Activated T-cell treated with anti-CD3 and anti-CD28 coated beads, Interleukin-2, amount 50 U/mL, for 4 hours (primary cell): ENCODE measurements at regions not wholly inside any gene's neighbourhood (a gene's known extent, or its start where the extent isn't known, plus 50 kb on each side); places are given as distances from the start of the nearest gene placed in this dataset.

Experiments
- ATAC-seq, 2 donors: fragments of 200-7000 bp; cut with Tn5 transposase; one replicate each; pipeline ENCODE4 v1.10.0; 2021
- DNase-seq: peaks from one replicate; pipeline ENCODE4 v3.0.0-alpha.2; 2020
- H3K27me3 Mint-ChIP-seq: one replicate; pipeline ENCODE4 v1.8.0; 2021; ENCODE audit warnings: low read depth, mixed read lengths
- H3K36me3 Mint-ChIP-seq: one replicate; pipeline ENCODE4 v1.8.0; 2022; ENCODE audit warnings: mixed read lengths; ENCODE audit not compliant: insufficient read depth
- H3K4me1 Mint-ChIP-seq: one replicate; pipeline ENCODE4 v1.8.0; 2021; ENCODE audit warnings: low read depth, mixed read lengths
- H3K4me3 Mint-ChIP-seq: one replicate; pipeline ENCODE4 v1.8.0; 2021; ENCODE audit warnings: mild to moderate bottlenecking, moderate library complexity, mixed read lengths
- H3K9me3 Mint-ChIP-seq: one replicate; pipeline ENCODE4 v1.8.0; 2021; ENCODE audit warnings: mixed read lengths

DNA sequence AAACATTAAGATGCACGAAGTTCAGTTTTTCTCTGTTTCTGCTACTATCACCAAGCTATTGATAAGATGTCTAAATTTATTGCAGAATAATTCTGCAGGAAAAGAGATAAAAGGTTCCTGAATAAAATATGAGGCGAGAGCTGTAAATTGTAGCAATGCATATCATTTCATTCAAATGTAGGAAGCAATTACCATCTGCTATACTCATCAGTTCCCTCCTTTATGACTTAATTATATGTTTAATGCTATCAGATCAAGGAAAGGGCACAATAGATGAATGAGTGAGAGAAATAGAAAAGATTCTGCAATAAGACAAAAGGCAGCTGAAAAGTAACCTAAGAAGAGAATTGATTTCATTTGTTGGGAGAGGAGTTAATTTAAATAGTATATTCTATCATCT lies 108.2 kb upstream of the GALNT5 start:
- H3K9me3 Mint-ChIP-seq = no peaks in the 10 kb centered on the region
- no peak overlapping the region for H3K4me3 Mint-ChIP-seq
- no peak for ATAC-seq
- no peak for DNase-seq
- H3K27me3 Mint-ChIP-seq = peaks cover 7% of the 10 kb centered on the region
- H3K4me1 Mint-ChIP-seq = no peaks in the 10 kb centered on the region
- H3K36me3 Mint-ChIP-seq = no peaks in the 10 kb centered on the region

DNA sequence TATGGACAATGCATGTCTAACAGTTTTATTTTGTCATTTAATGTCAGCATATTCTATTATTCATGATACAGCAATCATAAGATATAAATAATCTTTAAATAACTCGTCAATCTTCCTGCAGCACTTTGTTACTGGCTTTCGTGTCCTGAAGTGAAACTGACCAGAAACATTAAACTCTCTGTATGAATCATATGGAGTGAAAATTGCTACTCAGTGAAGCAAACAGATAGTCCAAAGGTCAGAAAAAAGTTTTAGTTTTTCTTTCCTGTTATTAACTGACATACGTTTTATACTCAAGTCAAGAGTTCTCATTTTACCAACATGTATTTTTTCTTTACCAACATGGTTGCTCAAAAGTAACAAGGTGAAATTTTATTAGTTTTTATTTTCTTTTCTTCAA lies 106.8 kb upstream of the GALNT5 start:
- peaks cover 2% of the 10 kb centered on the region for H3K27me3 Mint-ChIP-seq
- H3K4me1 Mint-ChIP-seq = no peaks in the 10 kb centered on the region
- H3K4me3 Mint-ChIP-seq = no peak overlapping the region
- H3K36me3 Mint-ChIP-seq = no peaks in the 10 kb centered on the region
- H3K9me3 Mint-ChIP-seq = no peaks in the 10 kb centered on the region
- DNase-seq (no peak), ATAC-seq (no peak)

DNA sequence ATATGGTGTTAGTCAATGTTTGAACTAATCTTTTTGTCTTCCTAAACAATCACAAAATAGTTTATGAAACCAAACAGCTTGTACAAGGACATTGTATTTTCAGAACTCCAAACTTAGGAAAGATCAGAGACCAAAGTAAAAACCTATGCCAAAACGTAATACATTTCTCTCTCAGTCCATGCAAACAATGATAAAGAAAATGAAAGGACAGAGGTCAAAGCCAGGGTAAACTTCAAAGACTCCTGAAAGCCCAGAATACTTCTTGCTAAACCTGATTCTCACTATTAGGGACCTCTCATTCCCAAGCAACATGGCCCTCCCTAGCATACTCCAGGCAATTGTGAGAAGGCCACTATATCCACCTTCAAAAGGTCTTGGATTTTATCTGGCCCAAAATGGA lies 105.1 kb upstream of the GALNT5 start:
- Mint-ChIP-seq H3K36me3 (no peaks in the 10 kb centered on the region), H3K4me3 (no peak overlapping the region), H3K9me3 (no peaks in the 10 kb centered on the region), H3K27me3 (peaks cover 6% of the 10 kb centered on the region), H3K4me1 (no peaks in the 10 kb centered on the region)
- DNase-seq (no peak), ATAC-seq (no peak)

DNA sequence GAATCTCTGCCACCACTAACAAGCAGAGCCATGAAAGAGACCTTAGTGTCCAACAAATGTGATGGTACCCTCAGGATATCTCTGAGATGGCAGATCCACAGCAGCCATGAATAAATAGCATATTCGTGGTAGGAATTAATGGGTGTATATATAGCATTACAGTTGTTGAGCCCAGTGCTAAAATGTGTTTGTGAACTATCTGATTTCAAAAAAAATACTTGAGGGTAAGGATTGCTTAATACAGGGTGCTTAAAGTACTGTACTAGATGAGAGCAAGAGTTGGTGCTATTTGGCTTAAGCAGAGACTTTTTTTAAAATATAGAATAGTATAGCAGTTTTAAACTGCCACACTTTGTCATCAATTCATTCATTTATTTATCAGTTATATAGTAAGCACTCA lies 101.5 kb upstream of the GALNT5 start:
- H3K4me3 Mint-ChIP-seq = no peak overlapping the region

DNA sequence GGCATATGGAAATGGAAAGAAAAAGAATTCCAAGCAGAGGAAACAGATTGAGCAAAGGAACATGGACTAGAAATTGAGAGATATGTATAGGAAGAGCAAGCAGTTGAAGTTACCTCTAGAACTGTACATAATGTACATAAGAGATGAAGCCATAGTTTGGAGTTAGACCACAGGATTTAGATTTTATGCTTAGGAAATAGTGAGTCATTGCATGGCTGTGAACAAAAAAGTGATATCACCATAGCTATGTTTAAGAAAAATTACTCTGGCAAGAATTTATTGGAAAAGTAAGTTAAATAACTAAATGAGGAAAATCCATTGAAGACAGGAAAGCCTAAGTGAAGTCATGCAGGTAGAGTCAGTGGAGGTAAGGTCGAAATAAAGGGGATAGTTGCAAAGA lies 99.4 kb upstream of the GALNT5 start:
- ATAC-seq (no peak), DNase-seq (no peak)
- peaks cover 7% of the 10 kb centered on the region for H3K27me3 Mint-ChIP-seq
- no peak overlapping the region for H3K4me3 Mint-ChIP-seq
- no peaks in the 10 kb centered on the region for H3K36me3 Mint-ChIP-seq
- H3K4me1 Mint-ChIP-seq = no peaks in the 10 kb centered on the region
- H3K9me3 Mint-ChIP-seq = no peaks in the 10 kb centered on the region

More for the DNA sequence above, 101.5 kb upstream of the GALNT5 start:
- ATAC-seq = no peak
- H3K4me1 Mint-ChIP-seq = no peaks in the 10 kb centered on the region
- peaks cover 4% of the 10 kb centered on the region for H3K27me3 Mint-ChIP-seq
- no peaks in the 10 kb centered on the region for H3K36me3 Mint-ChIP-seq
- no peak for DNase-seq
- H3K9me3 Mint-ChIP-seq = no peaks in the 10 kb centered on the region

DNA sequence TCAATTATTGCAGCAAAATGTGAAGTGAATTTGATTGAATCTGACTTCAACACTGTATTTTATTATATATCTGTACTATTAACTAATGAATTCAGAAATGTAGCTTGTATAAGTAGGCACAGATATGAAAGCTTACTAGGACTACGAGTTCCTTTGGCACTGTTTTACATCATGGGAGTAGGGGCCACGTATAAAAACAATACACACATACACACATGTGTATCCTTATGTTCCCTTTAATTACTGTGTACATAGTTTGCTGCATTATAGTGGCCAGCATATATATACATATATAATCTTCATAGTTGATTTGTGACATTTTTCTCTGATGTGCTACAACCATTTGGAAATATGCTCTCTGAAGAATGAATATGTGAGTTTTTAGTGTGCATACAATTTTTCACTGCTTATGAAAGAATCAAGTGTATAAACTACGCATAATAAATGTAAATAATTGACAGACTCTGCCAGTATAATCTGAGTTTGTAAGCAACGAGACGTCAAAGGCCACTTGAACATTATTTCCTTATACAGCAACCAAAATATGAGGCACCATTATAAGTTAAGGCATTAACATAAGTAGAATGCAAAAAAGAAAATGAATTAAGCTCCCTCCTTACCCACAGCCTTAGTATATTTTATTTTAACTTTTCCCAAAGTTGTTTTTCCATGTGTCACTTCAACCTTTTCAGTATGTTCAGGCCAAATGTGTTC lies 98.1 kb upstream of the GALNT5 start:
- ATAC-seq = no peak
- Mint-ChIP-seq H3K4me3 (no peak overlapping the region), H3K9me3 (no peaks in the 10 kb centered on the region), H3K4me1 (no peaks in the 10 kb centered on the region), H3K27me3 (peaks cover 7% of the 10 kb centered on the region), H3K36me3 (no peaks in the 10 kb centered on the region)
- no peak for DNase-seq

DNA sequence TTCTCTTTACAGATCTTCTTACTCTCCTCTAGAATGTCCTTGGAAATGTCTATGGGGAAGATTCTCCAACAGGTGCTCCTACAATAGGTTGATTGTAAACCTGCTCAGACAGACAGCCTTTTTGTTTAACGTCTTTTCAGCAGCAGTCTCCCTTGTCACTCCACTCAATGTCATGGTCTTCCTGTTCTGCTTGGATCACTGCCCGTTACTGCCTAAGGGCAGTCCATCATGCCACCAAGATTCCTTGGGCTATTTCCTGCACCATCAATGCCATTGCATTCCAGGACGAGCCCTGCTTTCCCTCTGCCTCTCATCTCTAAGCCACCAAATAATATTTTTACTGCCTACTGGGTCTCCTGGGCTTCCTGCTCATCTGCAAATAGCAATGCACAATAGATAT lies 97.4 kb upstream of the GALNT5 start:
- ATAC-seq (no peak), DNase-seq (no peak)
- H3K27me3 Mint-ChIP-seq = peaks cover 7% of the 10 kb centered on the region
- H3K36me3 Mint-ChIP-seq = no peaks in the 10 kb centered on the region
- H3K4me3 Mint-ChIP-seq = no peak overlapping the region
- H3K4me1 Mint-ChIP-seq = no peaks in the 10 kb centered on the region
- H3K9me3 Mint-ChIP-seq = no peaks in the 10 kb centered on the region

DNA sequence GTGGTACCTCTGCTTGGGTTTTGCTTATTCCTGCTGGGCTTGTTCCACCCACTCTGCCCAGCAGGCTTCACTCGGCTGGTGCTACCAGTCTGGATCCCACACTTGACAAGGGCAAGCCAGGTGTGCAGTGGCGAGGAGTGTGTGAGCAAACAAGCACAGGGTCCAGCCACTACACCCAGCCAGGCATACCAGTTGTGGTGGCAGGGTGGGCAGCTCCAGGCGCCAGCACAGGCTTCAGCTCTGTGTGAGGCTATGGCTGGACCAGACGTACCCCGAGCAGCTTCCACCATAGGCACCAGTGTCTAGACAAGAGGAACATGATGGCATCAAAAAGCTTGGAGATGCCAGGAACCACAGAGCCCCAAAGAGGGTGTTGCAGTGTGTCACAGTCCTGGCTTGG lies 93.1 kb upstream of the GALNT5 start:
- no peaks in the 10 kb centered on the region for H3K4me1 Mint-ChIP-seq
- no peaks in the 10 kb centered on the region for H3K36me3 Mint-ChIP-seq
- ATAC-seq (no peak), DNase-seq (no peak)
- H3K9me3 Mint-ChIP-seq = no peaks in the 10 kb centered on the region
- H3K27me3 Mint-ChIP-seq = peaks cover 3% of the 10 kb centered on the region
- H3K4me3 Mint-ChIP-seq = no peak overlapping the region

DNA sequence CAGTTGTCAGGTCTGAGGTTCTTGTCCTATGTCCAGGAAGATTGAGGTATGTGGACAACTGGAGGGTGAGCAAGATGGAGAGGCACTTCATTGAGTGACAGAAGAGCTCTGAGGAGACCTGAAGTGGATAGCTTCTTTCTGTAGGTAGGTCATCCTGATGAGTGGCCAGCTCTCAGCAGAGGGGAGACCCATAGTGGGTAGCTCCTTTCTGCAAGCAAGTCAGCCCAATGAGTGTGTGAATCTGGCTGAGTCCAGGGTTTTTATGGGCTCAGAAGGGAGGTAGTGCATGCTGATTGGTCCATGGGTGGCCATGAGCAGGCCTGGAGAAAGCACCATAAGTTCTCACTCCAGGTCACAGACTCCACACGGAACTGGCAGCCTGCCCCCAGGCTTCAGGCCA lies 92.6 kb upstream of the GALNT5 start:
- Mint-ChIP-seq H3K4me3 (no peak overlapping the region), H3K27me3 (peaks cover 3% of the 10 kb centered on the region), H3K9me3 (no peaks in the 10 kb centered on the region), H3K36me3 (no peaks in the 10 kb centered on the region), H3K4me1 (no peaks in the 10 kb centered on the region)
- DNase-seq = no peak
- no peak for ATAC-seq

DNA sequence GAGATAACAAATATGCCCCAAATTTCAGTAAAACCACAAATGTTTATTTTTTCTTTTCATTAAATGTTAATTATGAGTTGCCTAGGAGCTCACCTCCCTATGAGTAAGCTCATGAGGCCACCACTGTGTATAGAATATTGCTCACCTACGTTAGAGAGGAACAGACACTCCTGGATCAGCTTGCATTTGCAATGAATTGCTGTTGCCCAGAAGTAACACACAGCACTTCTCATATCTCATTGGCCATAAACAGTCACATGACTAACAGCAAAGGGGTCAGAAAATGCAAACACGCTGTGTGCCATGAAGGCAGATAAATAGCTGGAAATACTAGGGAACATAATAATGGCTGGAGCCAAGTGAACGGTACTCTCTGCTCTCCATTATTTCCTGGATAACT lies 89.0 kb upstream of the GALNT5 start:
- no peaks in the 10 kb centered on the region for H3K9me3 Mint-ChIP-seq
- peaks cover 1% of the 10 kb centered on the region for H3K27me3 Mint-ChIP-seq
- DNase-seq = no peak
- no peak for ATAC-seq
- no peak overlapping the region for H3K4me3 Mint-ChIP-seq
- H3K4me1 Mint-ChIP-seq = no peaks in the 10 kb centered on the region
- no peaks in the 10 kb centered on the region for H3K36me3 Mint-ChIP-seq

DNA sequence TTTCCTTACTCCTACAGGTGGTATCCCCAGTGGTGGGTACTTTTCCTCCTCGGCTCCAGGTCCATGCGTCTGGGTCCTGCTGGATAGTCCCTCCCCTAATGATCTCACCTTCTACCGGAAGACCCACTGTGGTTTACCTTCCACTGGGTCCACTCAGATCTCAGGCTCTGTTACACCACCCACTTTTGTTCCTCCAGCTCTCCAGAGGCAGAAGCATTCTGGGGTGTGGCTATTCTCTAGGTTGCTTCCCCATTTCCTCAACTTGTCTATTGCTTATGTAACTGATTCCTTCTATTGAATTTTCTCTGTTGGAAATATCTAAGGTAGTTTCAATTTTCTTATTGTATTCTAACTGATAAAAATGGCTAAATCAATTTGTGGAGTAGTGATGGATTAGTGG lies 87.6 kb upstream of the GALNT5 start:
- no peaks in the 10 kb centered on the region for H3K9me3 Mint-ChIP-seq
- DNase-seq (no peak), ATAC-seq (no peak)
- H3K4me3 Mint-ChIP-seq = no peak overlapping the region
- peaks cover 1% of the 10 kb centered on the region for H3K27me3 Mint-ChIP-seq
- no peaks in the 10 kb centered on the region for H3K36me3 Mint-ChIP-seq
- H3K4me1 Mint-ChIP-seq = no peaks in the 10 kb centered on the region

DNA sequence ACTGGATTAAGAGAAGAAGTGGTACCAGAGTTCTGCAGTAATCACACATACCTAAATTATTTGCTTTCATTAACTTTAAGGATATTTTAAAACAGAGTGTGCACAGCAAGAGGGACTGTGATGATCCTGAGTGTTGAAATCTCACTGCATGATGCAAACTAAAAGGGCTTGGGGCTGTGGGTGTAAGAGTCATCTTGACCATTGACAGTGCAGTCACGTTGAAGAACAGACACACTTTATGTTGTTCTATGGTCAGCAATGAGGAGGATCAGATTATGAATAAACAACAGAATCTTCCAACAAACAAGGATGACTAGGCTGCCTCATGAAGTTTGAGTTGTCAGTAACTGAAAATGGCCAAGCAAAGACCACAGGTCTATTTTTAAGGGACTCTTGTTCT lies 87.2 kb upstream of the GALNT5 start:
- H3K4me1 Mint-ChIP-seq = no peaks in the 10 kb centered on the region
- ATAC-seq (no peak), DNase-seq (no peak)
- no peaks in the 10 kb centered on the region for H3K9me3 Mint-ChIP-seq
- H3K27me3 Mint-ChIP-seq = peaks cover 1% of the 10 kb centered on the region
- H3K4me3 Mint-ChIP-seq = no peak overlapping the region
- no peaks in the 10 kb centered on the region for H3K36me3 Mint-ChIP-seq

DNA sequence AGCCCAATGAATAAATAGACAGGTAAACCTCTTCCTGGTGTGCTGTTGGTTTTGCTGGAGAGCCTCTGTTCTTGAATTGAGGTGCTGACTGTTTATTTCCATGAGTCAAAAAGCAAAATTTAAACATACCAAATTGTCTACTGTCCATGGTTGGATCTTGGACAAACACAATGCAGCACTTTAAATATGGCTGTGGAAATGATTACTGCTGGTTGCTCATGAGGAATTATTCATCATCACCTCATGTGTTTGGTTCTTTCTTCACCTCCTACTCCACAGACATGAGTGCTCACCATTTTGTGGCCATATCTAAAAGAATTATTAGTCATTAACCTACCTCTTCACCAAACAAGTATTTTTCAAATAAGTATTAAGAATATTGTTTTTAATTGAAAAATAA lies 85.3 kb upstream of the GALNT5 start:
- no peak overlapping the region for H3K4me3 Mint-ChIP-seq
- H3K27me3 Mint-ChIP-seq = peaks cover 1% of the 10 kb centered on the region
- DNase-seq (no peak), ATAC-seq (no peak)
- H3K4me1 Mint-ChIP-seq = no peaks in the 10 kb centered on the region
- no peaks in the 10 kb centered on the region for H3K9me3 Mint-ChIP-seq
- H3K36me3 Mint-ChIP-seq = no peaks in the 10 kb centered on the region

DNA sequence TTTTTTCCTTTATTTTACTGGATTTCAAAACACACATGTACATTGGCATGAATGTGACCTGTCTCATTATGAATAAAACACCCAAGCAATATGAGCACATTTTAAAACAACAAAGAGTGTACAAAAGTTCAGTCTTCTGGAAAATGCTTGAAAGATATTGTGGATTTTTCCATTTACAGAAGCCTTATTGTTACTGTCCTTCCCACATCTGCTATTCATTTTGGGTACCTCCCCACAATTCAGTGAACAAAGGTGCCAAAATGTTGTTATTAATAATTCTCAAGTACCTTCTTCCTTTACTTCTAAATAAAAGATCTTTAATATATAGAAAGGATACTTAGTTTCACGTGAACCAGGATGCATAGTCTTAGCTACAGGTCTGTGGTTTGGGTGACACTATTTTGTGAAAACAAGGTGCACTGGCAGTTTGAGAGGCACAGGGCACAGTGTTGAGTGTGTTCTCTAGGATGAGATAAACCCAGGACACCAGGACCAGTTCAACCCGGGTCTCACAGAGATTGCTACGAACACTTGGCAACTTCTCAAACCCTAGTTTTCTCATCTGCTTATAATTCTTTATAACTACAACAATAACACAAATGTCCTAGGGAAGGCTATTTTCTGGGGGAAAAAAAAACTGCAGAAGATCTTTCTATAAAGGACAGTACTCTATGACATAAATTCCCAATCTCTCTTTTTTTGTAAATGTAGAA lies 84.5 kb upstream of the GALNT5 start:
- no peak for ATAC-seq
- H3K9me3 Mint-ChIP-seq = no peaks in the 10 kb centered on the region
- H3K36me3 Mint-ChIP-seq = no peaks in the 10 kb centered on the region
- H3K4me3 Mint-ChIP-seq = no peak overlapping the region
- H3K27me3 Mint-ChIP-seq = peaks cover 1% of the 10 kb centered on the region
- DNase-seq = no peak
- no peaks in the 10 kb centered on the region for H3K4me1 Mint-ChIP-seq

DNA sequence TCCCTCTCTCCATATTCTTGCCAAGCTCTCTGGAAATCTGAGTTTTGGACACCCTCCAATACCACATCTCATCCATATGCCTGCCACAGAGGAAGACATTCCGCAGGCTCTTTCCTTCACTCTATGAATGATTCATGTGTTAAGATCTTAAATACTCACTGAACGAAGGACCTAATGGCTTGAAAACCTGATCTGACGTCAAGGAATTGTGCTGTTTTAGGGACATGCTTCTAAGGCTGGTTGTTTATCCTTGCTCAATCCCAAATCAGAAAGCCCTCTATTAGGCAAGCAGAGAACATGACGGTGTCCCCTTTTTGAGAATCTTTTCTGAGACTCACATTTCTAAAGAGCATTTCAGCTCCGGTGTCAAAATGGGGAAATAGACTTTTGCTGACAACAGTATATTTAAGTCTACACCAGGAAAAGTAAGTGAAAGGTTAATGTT lies 83.7 kb upstream of the GALNT5 start:
- H3K4me3 Mint-ChIP-seq = no peak overlapping the region
- H3K36me3 Mint-ChIP-seq = no peaks in the 10 kb centered on the region
- DNase-seq = no peak
- ATAC-seq = no peak
- H3K9me3 Mint-ChIP-seq = no peaks in the 10 kb centered on the region
- peaks cover 1% of the 10 kb centered on the region for H3K27me3 Mint-ChIP-seq
- H3K4me1 Mint-ChIP-seq = no peaks in the 10 kb centered on the region
